NCI-H82 treated with DMSO at 0.1 percent for 48 hours (cell line): ENCODE measurements at regions not wholly inside any gene's neighbourhood (a gene's known extent, or its start where the extent isn't known, plus 50 kb on each side); places are given as distances from the start of the nearest gene placed in this dataset.
A peak's percentile ranks its signal among the peaks of the same experiment; 100 is the strongest.
"Not testable (repeated sequence)": the region's sequence is repeated elsewhere in the genome, so short reads cannot be mapped to it uniquely, and the experiment has no call there.

Source experiments
- DNase-seq: peaks from one replicate; lab custom pipeline; 2025; ENCODE audit not compliant: unreplicated experiment; lab: John Stamatoyannopoulos, UW

GRCh38 chr2:7368211-7368610, 451.0 kb downstream of the RNF144A start:
- DNase-seq = no peak

GRCh38 chr2:7373156-7373555, 455.9 kb downstream of the RNF144A start:
- DNase-seq = no peak

- DNase-seq = no peak
Measured at GRCh38 chr2:7375901-7376300, 458.7 kb downstream of the RNF144A start.

DNA sequence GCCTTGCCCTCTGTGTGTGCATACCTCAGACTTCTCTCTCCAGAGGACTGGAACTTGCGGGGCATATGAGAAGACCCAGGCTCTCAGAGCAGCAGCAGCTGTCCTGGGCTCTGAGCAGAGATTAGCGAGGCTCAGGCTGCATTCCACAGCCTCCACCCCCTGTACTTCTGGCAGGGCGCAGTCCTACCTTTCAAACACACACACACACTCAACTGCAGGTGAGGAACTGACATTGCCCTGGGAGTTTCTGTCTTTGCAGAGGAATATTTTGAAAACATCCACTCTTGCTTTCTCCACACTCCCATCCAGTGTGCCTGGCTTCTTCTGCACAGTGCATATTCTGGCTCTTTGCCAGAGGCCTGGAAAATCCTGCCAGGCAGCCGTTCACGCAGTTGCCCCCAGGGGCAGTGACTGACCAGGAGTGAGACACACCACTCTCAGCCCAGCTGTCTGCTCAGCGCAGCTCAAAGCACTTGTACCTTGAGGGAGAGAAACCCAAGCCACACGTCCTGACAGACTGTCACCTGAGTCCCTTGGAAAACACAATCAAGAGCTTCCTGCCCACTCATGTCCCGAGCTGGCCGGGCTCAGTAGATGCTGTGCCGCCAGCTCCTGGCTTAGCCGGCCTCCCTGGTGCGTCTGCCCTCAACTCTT, 460.8 kb downstream of the RNF144A start:
- no peak for DNase-seq

DNA sequence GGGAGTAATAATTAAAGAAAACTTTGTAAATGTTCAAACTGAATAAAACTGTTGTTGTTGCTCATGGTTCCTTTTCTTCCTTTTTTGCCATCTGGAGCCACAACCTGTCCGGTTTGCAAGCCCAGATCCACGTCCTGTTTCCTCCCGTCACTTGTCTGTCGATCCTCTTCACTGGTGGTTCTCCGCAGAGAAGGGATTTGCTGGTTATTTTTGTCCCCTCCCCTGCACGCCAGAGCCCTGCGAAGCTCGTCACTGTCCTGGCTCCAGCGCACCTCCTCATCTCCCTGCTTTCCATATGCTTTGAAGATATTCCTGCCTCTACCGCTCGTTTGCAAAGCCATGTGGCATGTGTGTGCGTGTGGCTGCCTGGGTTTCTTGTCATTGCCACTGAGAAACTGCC, 461.4 kb downstream of the RNF144A start:
- DNase-seq = no peak

DNA sequence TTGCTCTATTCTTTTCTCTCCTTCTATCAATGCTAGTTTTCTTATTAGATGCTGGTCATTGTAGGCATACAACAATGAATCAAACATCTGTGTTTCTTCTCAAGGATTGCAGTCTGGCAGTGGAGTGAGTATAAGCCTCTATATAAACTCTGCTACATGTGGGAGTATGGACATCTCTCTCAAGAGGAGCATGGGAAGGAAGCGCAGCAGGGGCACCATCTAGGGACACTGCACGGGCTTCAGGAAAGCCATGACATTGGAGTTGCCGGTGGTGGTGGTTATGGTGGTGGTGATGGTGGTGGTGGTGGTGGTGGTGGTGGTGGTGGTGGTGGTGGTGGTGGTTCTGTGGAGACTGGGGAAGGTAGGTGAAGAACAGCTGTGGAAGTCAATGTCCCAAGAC, 462.6 kb downstream of the RNF144A start:
- DNase-seq = no peak

DNA sequence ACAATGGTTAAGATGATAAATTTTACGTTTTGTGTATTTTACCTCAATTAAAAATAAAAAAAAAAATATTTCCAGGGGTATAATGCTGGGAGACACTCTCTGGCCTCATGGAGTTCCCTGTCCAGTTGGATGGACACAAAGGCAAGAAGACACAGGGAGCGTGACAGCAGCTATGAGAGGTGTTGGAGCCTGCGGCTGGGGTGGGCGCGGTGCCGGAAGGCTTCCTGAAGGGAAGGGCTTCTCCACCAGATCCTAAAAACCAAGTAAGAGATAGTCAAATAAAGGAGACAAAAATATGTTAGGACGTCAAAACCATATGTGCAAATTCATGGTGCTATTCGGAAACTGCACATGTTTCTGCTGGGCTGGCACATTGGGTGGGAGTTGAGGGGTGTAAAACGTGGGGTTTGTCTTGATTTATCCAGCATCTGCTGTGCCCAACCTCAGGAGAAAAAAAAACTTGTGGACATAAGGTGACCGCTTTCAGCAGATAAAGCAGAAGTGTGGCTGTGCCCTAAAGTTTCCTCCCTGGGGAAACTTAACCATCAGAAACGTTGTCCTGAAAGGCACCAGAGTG, 467.6 kb downstream of the RNF144A start:
- DNase-seq = no peak

DNA sequence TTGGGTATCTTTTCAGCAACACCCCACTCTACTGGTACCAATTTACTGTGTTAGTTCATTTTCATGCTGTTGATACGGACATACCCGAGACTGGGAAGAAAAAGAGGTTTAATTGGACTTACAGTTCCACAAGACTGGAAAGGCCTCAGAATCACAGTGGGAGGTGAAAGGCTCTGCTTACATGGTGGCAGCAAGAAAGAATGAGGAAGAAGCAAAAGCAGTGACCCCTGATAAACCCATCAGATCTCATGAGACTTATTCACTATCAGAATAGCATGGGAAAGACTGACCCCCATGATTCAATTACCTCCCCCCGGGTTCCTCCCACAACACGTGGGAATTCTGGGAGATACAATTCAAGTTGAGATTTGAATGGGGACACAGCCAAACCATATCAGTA, 473.1 kb downstream of the RNF144A start:
- not testable (repeated sequence) for DNase-seq

DNA sequence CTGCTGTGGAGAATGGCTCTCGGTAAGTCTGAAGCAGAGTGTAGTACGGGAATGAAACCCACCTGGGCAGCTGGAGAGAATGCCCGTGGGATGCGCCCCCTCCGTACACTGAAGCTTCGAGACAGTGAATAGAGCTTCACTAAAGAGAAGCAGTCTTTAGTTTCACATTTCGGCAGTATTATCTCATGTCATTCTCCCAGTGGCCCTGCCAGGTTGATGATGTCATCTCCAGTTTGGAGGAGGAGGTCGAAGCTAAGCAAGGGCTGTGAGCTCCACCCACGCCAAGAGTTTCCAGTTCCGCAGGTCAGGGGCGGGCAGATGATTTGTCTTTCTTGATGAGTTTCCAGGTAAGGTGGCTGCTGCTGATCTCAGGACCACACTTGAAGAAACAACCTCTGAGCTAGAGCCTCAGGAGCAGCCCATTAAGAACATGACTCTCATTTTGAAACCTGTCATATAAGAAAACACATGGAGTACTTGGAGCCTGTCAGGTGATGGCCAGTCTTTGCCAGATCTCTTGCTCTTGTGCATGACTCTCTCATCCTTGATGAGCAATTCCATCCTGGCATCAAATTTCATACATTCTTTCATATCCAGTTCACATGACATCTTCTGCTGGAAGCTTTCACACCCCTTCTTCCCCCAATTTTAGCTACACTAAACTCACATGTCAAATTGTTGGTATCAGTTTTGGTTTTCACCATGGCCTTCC, 475.0 kb downstream of the RNF144A start:
- DNase-seq = no peak

DNA sequence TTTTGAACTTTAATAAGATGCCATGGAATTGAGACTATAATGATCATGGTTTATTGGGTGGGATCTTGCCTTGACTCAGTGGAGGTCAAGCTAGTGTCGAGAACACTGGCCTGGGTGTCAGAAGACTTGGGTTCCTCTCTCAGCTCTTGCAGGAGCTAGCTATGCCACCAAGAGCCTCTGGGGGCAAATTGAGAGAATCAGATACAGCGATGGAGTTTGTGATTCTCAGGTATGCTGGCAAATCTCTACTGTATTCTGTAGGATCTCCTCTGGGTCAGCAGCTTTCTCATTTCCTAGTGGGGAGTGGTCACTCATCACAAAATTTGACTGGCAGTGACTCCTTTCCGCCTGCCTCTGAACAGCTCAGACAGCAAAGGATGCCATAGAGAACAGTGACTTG, 477.0 kb downstream of the RNF144A start:
- DNase-seq = no peak

- no peak for DNase-seq
Measured at GRCh38 chr2:7400628-7401027, 483.4 kb downstream of the RNF144A start.

GRCh38 chr2:7403092-7403775, 486.0 kb downstream of the RNF144A start:
- DNase-seq = no peak

- DNase-seq = no peak
Measured at GRCh38 chr2:7405861-7406715, 488.9 kb downstream of the RNF144A start.

GRCh38 chr2:7407001-7407400, 489.8 kb downstream of the RNF144A start:
- DNase-seq = no peak

GRCh38 chr2:7407906-7408680, 490.9 kb downstream of the RNF144A start:
- no peak for DNase-seq

- DNase-seq = no peak
Measured at GRCh38 chr2:7411691-7412090, 494.5 kb downstream of the RNF144A start.

- peak; percentile 4 for DNase-seq
Measured at GRCh38 chr2:7417845-7418742, 500.9 kb downstream of the RNF144A start.

GRCh38 chr2:7419186-7419585, 502.0 kb downstream of the RNF144A start:
- DNase-seq = no peak

DNA sequence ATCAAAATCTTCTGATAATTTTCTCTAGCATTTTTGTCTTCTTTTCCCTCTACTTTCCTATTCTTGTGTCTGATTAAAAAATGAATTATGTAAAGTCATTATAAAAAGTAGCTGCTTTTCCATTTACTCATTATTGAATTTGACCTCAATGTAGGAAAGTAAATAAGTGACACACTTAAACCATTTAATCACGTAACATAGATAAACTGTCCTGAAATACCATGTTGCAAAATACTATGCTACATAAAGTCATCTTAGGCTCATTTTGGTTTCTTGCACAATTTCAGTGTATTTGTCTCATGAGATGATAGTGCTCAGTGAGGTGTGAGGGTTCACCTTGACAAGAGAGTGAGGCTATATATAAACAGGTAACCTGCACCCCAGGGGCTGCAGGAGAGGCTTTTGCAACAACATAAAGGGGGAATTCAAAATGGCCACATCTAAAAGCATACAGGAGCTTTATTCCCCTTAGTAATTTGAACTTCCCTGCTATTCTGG, 502.7 kb downstream of the RNF144A start:
- DNase-seq = no peak
